IMR-90 (cell line): ENCODE measurements at regions not wholly inside any gene's neighbourhood (a gene's known extent, or its start where the extent isn't known, plus 50 kb on each side); places are given as distances from the start of the nearest gene placed in this dataset.
A peak's percentile ranks its signal among the peaks of the same experiment; 100 is the strongest.

Source experiments
- ATAC-seq: fragments of 200-7000 bp; cut with Tn5 transposase; 2 replicates; pipeline ENCODE4 v1.9.1; 2020; ENCODE audit warnings: low read depth, mild to moderate bottlenecking, moderate library complexity
- BruUV-seq: library from RNA; stranded (reverse); fragments of 400-500 nt; replicated peaks from 2 replicates; lab custom pipeline; 2021; lab: Mats Ljungman, UMichigan
- CTCF ChIA-PET: fragments of 300-600 bp; formaldehyde crosslinking; extraction: SDS; loops from one replicate; lab custom pipeline; 2021; ENCODE audit warnings: antibody characterized with exemption; lab: Yijun Ruan, JAX
- POLR2A ChIA-PET: fragments of 300-600 bp; sonication (Branson Sonifier 250); formaldehyde crosslinking; loops from one replicate; lab custom pipeline; 2022; ENCODE audit warnings: antibody characterized with exemption; ENCODE audit not compliant: unreplicated experiment; lab: Charles Lee
- DNase-seq: peaks from one replicate; pipeline ENCODE4 v3.0.0; 2013
- H2AFZ ChIP-seq: replicated peaks from 2 replicates; pipeline ENCODE3; 2013; ENCODE audit warnings: low read length, mild to moderate bottlenecking; ENCODE audit not compliant: poor library complexity
- H2AK5ac ChIP-seq: 2 replicates; pipeline ENCODE4 v1.6.1; 2013; ENCODE audit warnings: low read depth, low read length, inconsistent platforms
- H2AK9ac ChIP-seq: replicated peaks from 2 replicates; pipeline ENCODE3; 2013; ENCODE audit warnings: mild to moderate bottlenecking, low read depth, low read length, moderate library complexity; ENCODE audit not compliant: poor library complexity
- H2BK120ac ChIP-seq: 2 replicates; pipeline ENCODE4 v1.6.1; 2013; ENCODE audit warnings: low read depth, low read length, inconsistent platforms
- H2BK15ac ChIP-seq: 3 replicates; pipeline ENCODE4 v1.6.1; 2013; ENCODE audit warnings: low read depth, low read length, inconsistent platforms
- H2BK20ac ChIP-seq: 2 replicates; pipeline ENCODE4 v1.6.1; 2013; ENCODE audit warnings: low read depth, mild to moderate bottlenecking, inconsistent platforms, low read length, moderate library complexity
- H2BK5ac ChIP-seq: 2 replicates; pipeline ENCODE4 v1.6.1; 2013; ENCODE audit warnings: mild to moderate bottlenecking, low read depth, low read length, inconsistent platforms; ENCODE audit not compliant: poor library complexity, severe bottlenecking
- H3K14ac ChIP-seq: replicated peaks from 2 replicates; pipeline ENCODE4 v1.6.1; 2013; ENCODE audit warnings: low read depth, low read length, inconsistent platforms
- H3K18ac ChIP-seq: 2 replicates; pipeline ENCODE4 v1.6.1; 2013; ENCODE audit warnings: low read depth, low read length, control low read depth
- H3K23ac ChIP-seq: 2 replicates; pipeline ENCODE4 v1.6.1; 2013; ENCODE audit warnings: low read depth, low read length, inconsistent platforms
- H3K27ac ChIP-seq: 2 replicates; pipeline ENCODE4 v1.5.1; 2013; ENCODE audit warnings: mild to moderate bottlenecking, control low read depth, low read length; ENCODE audit not compliant: insufficient read depth
- H3K27me3 ChIP-seq: 2 replicates; pipeline ENCODE4 v1.6.1; 2013; ENCODE audit warnings: low read length; ENCODE audit not compliant: control insufficient read depth, insufficient read depth
- H3K36me3 ChIP-seq: 2 replicates; pipeline ENCODE4 v1.6.1; 2013; ENCODE audit warnings: low read length, mixed read lengths; ENCODE audit not compliant: control insufficient read depth, insufficient read depth
- H3K4ac ChIP-seq: 2 replicates; pipeline ENCODE4 v1.6.1; 2013; ENCODE audit warnings: low read depth, low read length, inconsistent platforms
- H3K4me1 ChIP-seq: 2 replicates; pipeline ENCODE4 v1.6.1; 2013; ENCODE audit warnings: low read length, mixed read lengths; ENCODE audit not compliant: control insufficient read depth, insufficient read depth
- H3K4me2 ChIP-seq: 2 replicates; pipeline ENCODE4 v1.6.1; 2013; ENCODE audit warnings: low read depth, mild to moderate bottlenecking, control low read depth, low read length, moderate library complexity
- H3K4me3 ChIP-seq: 2 replicates; pipeline ENCODE4 v1.5.1; 2013; ENCODE audit warnings: low read depth, mild to moderate bottlenecking, control low read depth, low read length, moderate library complexity; ENCODE audit not compliant: insufficient read depth
- H3K56ac ChIP-seq: 2 replicates; pipeline ENCODE4 v1.6.1; 2013; ENCODE audit warnings: low read length, inconsistent platforms; ENCODE audit not compliant: insufficient read depth; ENCODE audit errors: extremely low read depth
- H3K79me1 ChIP-seq, 2 experiments: 2 replicates each; pipeline ENCODE4 v1.6.1; 2013; ENCODE audit warnings: low read length in 2 of 2, inconsistent platforms in 1 of 2, low read depth in 1 of 2
- H3K9ac ChIP-seq: 2 replicates; pipeline ENCODE4 v1.6.1; 2013; ENCODE audit warnings: low read depth, low read length, control low read depth
- H3K9me1 ChIP-seq: 2 replicates; pipeline ENCODE4 v1.6.1; 2013; ENCODE audit warnings: low read length, inconsistent platforms; ENCODE audit not compliant: insufficient read depth
- H3K9me3 ChIP-seq: 2 replicates; pipeline ENCODE4 v1.6.1; 2013; ENCODE audit warnings: low read length; ENCODE audit not compliant: control insufficient read depth, insufficient read depth
- H4K20me1 ChIP-seq: 2 replicates; pipeline ENCODE4 v1.6.1; 2013; ENCODE audit warnings: low read length, inconsistent platforms; ENCODE audit not compliant: insufficient read depth
- H4K5ac ChIP-seq: 2 replicates; pipeline ENCODE4 v1.6.1; 2013; ENCODE audit warnings: mild to moderate bottlenecking, low read depth, low read length, control low read depth
- H4K8ac ChIP-seq, 2 experiments: 2 replicates each; pipeline ENCODE4 v1.6.1; 2013; ENCODE audit warnings: low read depth in 2 of 2, low read length in 2 of 2, control low read depth in 1 of 2, inconsistent platforms in 1 of 2
- H4K91ac ChIP-seq: 2 replicates; pipeline ENCODE4 v1.6.1; 2013; ENCODE audit warnings: low read depth, low read length, inconsistent platforms; ENCODE audit not compliant: insufficient read depth
- BHLHE40 ChIP-seq: fragments of 150-350 bp; IDR thresholded peaks from 2 replicates; pipeline ENCODE4 v1.6.1; 2016; ENCODE audit warnings: mild to moderate bottlenecking, low read depth, low read length
- FOS ChIP-seq: fragments of 150-350 bp; IDR thresholded peaks from 2 replicates; pipeline ENCODE4 v1.6.1; 2016; ENCODE audit warnings: low read depth, low read length
- MAFK ChIP-seq: IDR thresholded peaks from 2 replicates; pipeline ENCODE4 v1.6.1; 2012; ENCODE audit warnings: low read depth, low read length, improper control_type of control experiment
- MAZ ChIP-seq: IDR thresholded peaks from 2 replicates; pipeline ENCODE4 v1.6.1; 2012; ENCODE audit warnings: low read depth, mild to moderate bottlenecking, low read length, improper control_type of control experiment, moderate library complexity, borderline replicate concordance
- MXI1 ChIP-seq: IDR thresholded peaks from 2 replicates; pipeline ENCODE4 v1.6.1; 2012; ENCODE audit warnings: low read depth, mild to moderate bottlenecking, low read length, moderate library complexity, borderline replicate concordance
- RCOR1 ChIP-seq: IDR thresholded peaks from 2 replicates; pipeline ENCODE4 v1.6.1; 2012; ENCODE audit warnings: mild to moderate bottlenecking, low read length, improper control_type of control experiment; ENCODE audit not compliant: insufficient replicate concordance
- RFX5 ChIP-seq: IDR thresholded peaks from 2 replicates; pipeline ENCODE4 v1.8.0; 2012; ENCODE audit warnings: low read depth, mild to moderate bottlenecking, low read length, moderate library complexity
- SMC3 ChIP-seq: fragments of 150-350 bp; IDR thresholded peaks from 2 replicates; pipeline ENCODE4 v1.6.1; 2016; ENCODE audit warnings: low read depth, mild to moderate bottlenecking, antibody characterized with exemption, low read length, moderate library complexity
- WGBS, 2 experiments: methylation state at CpG; one replicate each; pipeline versions ENCODE4 v1.1.5 to v1.1.7; 2013; ENCODE audit warnings: missing lambda C conversion rate in 2 of 2; ENCODE audit not compliant: insufficient read length in 1 of 2; ENCODE audit errors: extremely low coverage in 2 of 2; 5-methylcytosine and 5-hydroxymethylcytosine counted together
- dilution Hi-C: fragments of 300-500 bp; cut with HindIII; formaldehyde crosslinking; loops from one replicate; pipeline ENCODE4 v1.14.3; 2018; ENCODE audit warnings: low sequenced_read_pairs; ENCODE audit not compliant: unreplicated experiment
- in situ Hi-C: fragments of 300-500 bp; cut with MboI; formaldehyde crosslinking; loops from 3 replicates; pipeline ENCODE4 v1.14.3; 2019; ENCODE audit warnings: low sequenced_read_pairs, inconsistent platforms, mixed read lengths
- intact Hi-C: fragments of 100-400 bp; cut with micrococcal nuclease; formaldehyde crosslinking; loops from 2 replicates; pipeline ENCODE4 v1.10.0; 2022

DNA sequence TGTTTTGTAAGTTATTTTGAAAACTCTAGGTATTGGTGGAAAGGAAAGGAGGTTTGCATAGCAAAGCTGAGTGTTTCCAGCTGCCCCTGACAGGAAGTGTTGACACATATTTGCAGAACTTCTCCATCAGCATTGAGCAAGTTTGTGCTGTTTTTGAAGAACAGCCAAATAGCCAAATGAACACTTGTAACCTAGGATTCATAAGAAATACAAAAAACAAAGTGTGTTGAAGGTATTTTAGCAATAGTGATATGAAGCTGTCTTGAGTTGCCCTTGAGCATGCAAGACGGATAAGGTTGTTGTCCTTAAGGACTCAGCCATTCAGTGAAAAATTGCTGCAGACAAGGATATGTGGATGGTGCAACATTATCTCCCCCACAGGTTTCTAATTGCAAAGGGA lies 68.3 kb upstream of the PGM2 start:
- no peak overlapping the region for H4K8ac ChIP-seq
- peaks cover 2% of the 10 kb centered on the region; the same call in 1 of the 2 replicates for H3K4me1 ChIP-seq
- no peak overlapping the region for H3K9ac ChIP-seq
- H3K4ac ChIP-seq, result no peak overlapping the region
- H3K36me3 ChIP-seq, result no peaks in the 10 kb centered on the region
- no peak overlapping the region for H4K5ac ChIP-seq
- dilution Hi-C loops, result no loop called here
- POLR2A ChIA-PET, result no interaction called here
- no peak overlapping the region for H4K91ac ChIP-seq
- H3K4me3 ChIP-seq, result no peak overlapping the region
- no peak overlapping the region for H3K14ac ChIP-seq
- no peak overlapping the region for H2BK120ac ChIP-seq
- CTCF ChIA-PET, result no interaction called here
- peak; percentile 41 for DNase-seq
- no peak overlapping the region for H3K56ac ChIP-seq
- no peaks in the 10 kb centered on the region for H3K9me3 ChIP-seq
- intact Hi-C loops, result no loop called here
- BruUV-seq, result no TSS peak
- no peaks in the 10 kb centered on the region for H4K20me1 ChIP-seq
- no peak overlapping the region for H2AFZ ChIP-seq
- no peak overlapping the region for H3K18ac ChIP-seq
- H2AK5ac ChIP-seq, result no peak overlapping the region
- in situ Hi-C loops, result no loop called here
- no peak overlapping the region for H3K23ac ChIP-seq
- H3K27me3 ChIP-seq, result peaks cover 27% of the 10 kb centered on the region
- TF ChIP-seq SMC3, result no peak
- TF ChIP-seq MAFK, result no peak
- no peak for TF ChIP-seq FOS
- no peak for TF ChIP-seq RCOR1
- no peak for TF ChIP-seq RFX5
- no peak for TF ChIP-seq MAZ
- no peak for TF ChIP-seq MXI1
- TF ChIP-seq BHLHE40, result no peak
- H3K4me2 ChIP-seq, result no peak overlapping the region
- no peaks in the 10 kb centered on the region for H3K79me1 ChIP-seq
- no peaks in the 10 kb centered on the region for H3K9me1 ChIP-seq
- no peak for ATAC-seq
- H2AK9ac ChIP-seq, result no peak overlapping the region
- no peak overlapping the region for H2BK5ac ChIP-seq
- no peak overlapping the region for H3K27ac ChIP-seq
- no CpG with 5 or more reads among the region's 1 CpG for WGBS, 2 experiments
- H2BK20ac ChIP-seq, result no peak overlapping the region
- no peak overlapping the region for H2BK15ac ChIP-seq
